ENCODE measurements at regions not wholly inside any gene's neighbourhood (a gene's known extent, or its start where the extent isn't known, plus 50 kb on each side); places are given as distances from the start of the nearest gene placed in this dataset.

- TF ChIP-seq CTCF (conservative IDR thresholded peaks at IDR 0.05; ENCODE audit: low read length) (no peak), EZH2phosphoT487 (IDR thresholded peaks at IDR 0.05; ENCODE audit: borderline replicate concordance) (no peak)
Measured at GRCh38 chr17:33785281-33785680, 469.8 kb upstream of the CCL2 start.

All from Loucy (cell line).